GM20000 (cell line): ENCODE measurements at regions not wholly inside any gene's neighbourhood (a gene's known extent, or its start where the extent isn't known, plus 50 kb on each side); places are given as distances from the start of the nearest gene placed in this dataset.

ENCODE experiments used
- DNase-seq: peaks from one replicate; pipeline ENCODE4 v3.0.0; 2012; ENCODE audit warnings: low spot score
- CTCF ChIP-seq: IDR thresholded peaks from 2 replicates; pipeline ENCODE4 v1.5.1; 2012; ENCODE audit warnings: mild to moderate bottlenecking, control low read depth; ENCODE audit errors: extremely low read depth, missing control alignments

GRCh38 chr7:82625377-82625776 is 181.8 kb upstream of the CACNA2D1 start:
- no peak for DNase-seq
- no peak for TF ChIP-seq CTCF

GRCh38 chr7:82624965-82625364 is 181.4 kb upstream of the CACNA2D1 start:
- DNase-seq = no peak
- no peak for TF ChIP-seq CTCF

GRCh38 chr7:82624337-82624736 is 180.8 kb upstream of the CACNA2D1 start:
- TF ChIP-seq CTCF = no peak
- no peak for DNase-seq

- no peak for TF ChIP-seq CTCF
- DNase-seq = no peak
Measured at GRCh38 chr7:82623812-82624211, 180.2 kb upstream of the CACNA2D1 start.

- no peak for DNase-seq
- TF ChIP-seq CTCF = no peak
Measured at GRCh38 chr7:82617156-82617555, 173.6 kb upstream of the CACNA2D1 start.

- no peak for TF ChIP-seq CTCF
- no peak for DNase-seq
Measured at GRCh38 chr7:82616059-82616728, 172.6 kb upstream of the CACNA2D1 start.

- DNase-seq = no peak
Measured at GRCh38 chr7:82615527-82615926, 171.9 kb upstream of the CACNA2D1 start.

More at GRCh38 chr7:82615527-82615926, 171.9 kb upstream of the CACNA2D1 start:
- no peak for TF ChIP-seq CTCF
